ENCODE measurements at regions not wholly inside any gene's neighbourhood (a gene's known extent, or its start where the extent isn't known, plus 50 kb on each side); places are given as distances from the start of the nearest gene placed in this dataset.

GRCh38 chr3:61311044-61311443, 59.8 kb upstream of the FHIT start:
- DNase-seq (ENCODE audit: low spot score), result no peak

GRCh38 chr3:61315871-61316270, 64.6 kb upstream of the FHIT start:
- DNase-seq (ENCODE audit: low spot score), result no peak

GRCh38 chr3:61323094-61323493, 71.8 kb upstream of the FHIT start:
- no peak for DNase-seq (ENCODE audit: low spot score)

- DNase-seq (ENCODE audit: low spot score), result no peak
Observed at GRCh38 chr3:61331929-61332552, 80.8 kb upstream of the FHIT start.

- no peak for DNase-seq (ENCODE audit: low spot score)
Observed at GRCh38 chr3:61333192-61333961, 82.1 kb upstream of the FHIT start.

GRCh38 chr3:61334783-61335182, 83.5 kb upstream of the FHIT start:
- DNase-seq (ENCODE audit: low spot score), result no peak

- DNase-seq (ENCODE audit: low spot score), result no peak
Observed at GRCh38 chr3:61340931-61341461, 89.7 kb upstream of the FHIT start.

GRCh38 chr3:61343543-61343942, 92.3 kb upstream of the FHIT start:
- no peak for DNase-seq (ENCODE audit: low spot score)

GRCh38 chr3:61345020-61345419, 93.8 kb upstream of the FHIT start:
- DNase-seq (ENCODE audit: low spot score), result no peak

- DNase-seq (ENCODE audit: low spot score), result no peak
Observed at GRCh38 chr3:61347981-61348380, 96.7 kb upstream of the FHIT start.

GRCh38 chr3:61349717-61350116, 98.5 kb upstream of the FHIT start:
- DNase-seq (ENCODE audit: low spot score), result no peak

- no peak for DNase-seq (ENCODE audit: low spot score)
Observed at GRCh38 chr3:61350782-61351309, 99.6 kb upstream of the FHIT start.

- DNase-seq (ENCODE audit: low spot score), result no peak
Observed at GRCh38 chr3:61352306-61352705, 101.1 kb upstream of the FHIT start.

- peak; percentile 90 for DNase-seq (ENCODE audit: low spot score)
Observed at GRCh38 chr3:61353382-61353781, 102.1 kb upstream of the FHIT start.

- no peak for DNase-seq (ENCODE audit: low spot score)
Observed at GRCh38 chr3:61354604-61355003, 103.4 kb upstream of the FHIT start.

GRCh38 chr3:61356685-61357084, 105.4 kb upstream of the FHIT start:
- no peak for DNase-seq (ENCODE audit: low spot score)

GRCh38 chr3:61357902-61358301, 106.7 kb upstream of the FHIT start:
- no peak for DNase-seq (ENCODE audit: low spot score)

GRCh38 chr3:61358364-61358763, 107.1 kb upstream of the FHIT start:
- DNase-seq (ENCODE audit: low spot score), result peak; percentile 90

- DNase-seq (ENCODE audit: low spot score), result no peak
Observed at GRCh38 chr3:61360297-61360965, 109.2 kb upstream of the FHIT start.

- DNase-seq (ENCODE audit: low spot score), result no peak
Observed at GRCh38 chr3:61369678-61370077, 118.4 kb upstream of the FHIT start.

- no peak for DNase-seq (ENCODE audit: low spot score)
Observed at GRCh38 chr3:61371123-61371522, 119.9 kb upstream of the FHIT start.

- DNase-seq (ENCODE audit: low spot score), result no peak
Observed at GRCh38 chr3:61372723-61373122, 121.5 kb upstream of the FHIT start.

- DNase-seq (ENCODE audit: low spot score), result no peak
Observed at GRCh38 chr3:61378311-61378710, 127.1 kb upstream of the FHIT start.

Measured in globus pallidus (tissue), 1 donor.